ENCODE measurements at regions not wholly inside any gene's neighbourhood (a gene's known extent, or its start where the extent isn't known, plus 50 kb on each side); places are given as distances from the start of the nearest gene placed in this dataset.
"Not testable (repeated sequence)": the region's sequence is repeated elsewhere in the genome, so short reads cannot be mapped to it uniquely, and the experiment has no call there.

GRCh38 chr3:655824-656223 is 437.0 kb upstream of the CNTN6 start:
- no peak for DNase-seq (ENCODE audit: low read depth, low spot score)

- DNase-seq (ENCODE audit: low read depth, low spot score) = no peak
These were observed 431.5 kb upstream of the CNTN6 start for GRCh38 chr3:661356-661755.

GRCh38 chr3:674116-674515 is 418.7 kb upstream of the CNTN6 start:
- DNase-seq (ENCODE audit: low read depth, low spot score) = no peak

- DNase-seq (ENCODE audit: low read depth, low spot score) = no peak
These were observed 417.0 kb upstream of the CNTN6 start for GRCh38 chr3:675846-676245.

- DNase-seq (ENCODE audit: low read depth, low spot score) = no peak
These were observed 409.1 kb upstream of the CNTN6 start for GRCh38 chr3:683770-684169.

- no peak for DNase-seq (ENCODE audit: low read depth, low spot score)
These were observed 402.1 kb upstream of the CNTN6 start for GRCh38 chr3:690770-691169.

- DNase-seq (ENCODE audit: low read depth, low spot score) = no peak
These were observed 392.3 kb upstream of the CNTN6 start for GRCh38 chr3:700514-700913.

GRCh38 chr3:707041-707440 is 385.8 kb upstream of the CNTN6 start:
- DNase-seq (ENCODE audit: low read depth, low spot score) = no peak

GRCh38 chr3:713006-713621 is 379.7 kb upstream of the CNTN6 start:
- no peak for DNase-seq (ENCODE audit: low read depth, low spot score)

GRCh38 chr3:713947-714620 is 378.7 kb upstream of the CNTN6 start:
- DNase-seq (ENCODE audit: low read depth, low spot score) = no peak

GRCh38 chr3:721086-721485 is 371.7 kb upstream of the CNTN6 start:
- DNase-seq (ENCODE audit: low read depth, low spot score) = no peak

- DNase-seq (ENCODE audit: low read depth, low spot score) = no peak
These were observed 360.4 kb upstream of the CNTN6 start for GRCh38 chr3:732326-732928.

GRCh38 chr3:733313-733712 is 359.5 kb upstream of the CNTN6 start:
- DNase-seq (ENCODE audit: low read depth, low spot score) = no peak

- DNase-seq (ENCODE audit: low read depth, low spot score) = no peak
These were observed 335.1 kb upstream of the CNTN6 start for GRCh38 chr3:757711-758110.

- DNase-seq (ENCODE audit: low read depth, low spot score) = no peak
These were observed 333.7 kb upstream of the CNTN6 start for GRCh38 chr3:759106-759505.

GRCh38 chr3:773433-773832 is 319.4 kb upstream of the CNTN6 start:
- not testable (repeated sequence) for DNase-seq (ENCODE audit: low read depth, low spot score)

GRCh38 chr3:775178-775880 is 317.5 kb upstream of the CNTN6 start:
- no peak for DNase-seq (ENCODE audit: low read depth, low spot score)

- DNase-seq (ENCODE audit: low read depth, low spot score) = no peak
These were observed 312.3 kb upstream of the CNTN6 start for GRCh38 chr3:780505-780904.

- DNase-seq (ENCODE audit: low read depth, low spot score) = no peak
These were observed 301.4 kb upstream of the CNTN6 start for GRCh38 chr3:791442-791841.

GRCh38 chr3:792630-793029 is 300.2 kb upstream of the CNTN6 start:
- DNase-seq (ENCODE audit: low read depth, low spot score) = no peak

GRCh38 chr3:804211-804610 is 288.6 kb upstream of the CNTN6 start:
- DNase-seq (ENCODE audit: low read depth, low spot score) = no peak

GRCh38 chr3:805326-805725 is 287.5 kb upstream of the CNTN6 start:
- DNase-seq (ENCODE audit: low read depth, low spot score) = no peak

GRCh38 chr3:806006-806405 is 286.8 kb upstream of the CNTN6 start:
- DNase-seq (ENCODE audit: low read depth, low spot score) = no peak

Data from iPS DF 19.7 (cell line).